Gastroesophageal sphincter (tissue), 4 donors: ENCODE measurements at regions not wholly inside any gene's neighbourhood (a gene's known extent, or its start where the extent isn't known, plus 50 kb on each side); places are given as distances from the start of the nearest gene placed in this dataset.

Experiments used
- ATAC-seq: fragments of 150-250 bp; one replicate; pipeline ENCODE4 v1.9.1; 2016; ENCODE audit warnings: mild to moderate bottlenecking, moderate library complexity
- H3K27ac ChIP-seq, 4 donors: fragments of 200-600 bp; sonication (generic) in 3 of 4; 1 replicate in 3 of 4; 2 replicates in 1 of 4; pipeline ENCODE4 v1.5.1; 2016 to 2019
- H3K27me3 ChIP-seq: fragments of 200-600 bp; sonication (generic); one replicate; pipeline ENCODE4 v1.5.1; 2019
- H3K36me3 ChIP-seq, 2 donors: fragments of 200-600 bp; sonication (generic); one replicate each; pipeline ENCODE4 v1.5.1; 2019; ENCODE audit warnings: control low read depth in 1 of 2
- H3K4me1 ChIP-seq, 3 donors: fragments of 200-600 bp; sonication (generic); 1 replicate in 2 of 3; 2 replicates in 1 of 3; pipeline ENCODE4 v1.5.1; 2016 to 2019; ENCODE audit warnings: control low read depth in 2 of 3
- H3K4me3 ChIP-seq, 2 donors: fragments of 200-600 bp; sonication (generic); one replicate each; pipeline ENCODE4 v1.5.1; 2019; ENCODE audit warnings: mild to moderate bottlenecking in 1 of 2, moderate library complexity in 1 of 2
- H3K9me3 ChIP-seq, 3 donors: fragments of 200-600 bp; sonication (generic); one replicate each; pipeline ENCODE4 v1.5.1; 2017 to 2019; ENCODE audit warnings: control low read depth in 2 of 3
- CTCF ChIP-seq, 4 experiments: fragments of 200-600 bp in 2 of 4; fragments of 450-650 bp in 2 of 4; sonication (generic) in 1 of 4; IDR thresholded peaks; one replicate each; pipeline ENCODE4 v1.5.1; 2017 to 2019; ENCODE audit warnings: antibody characterized with exemption in 4 of 4, mild to moderate bottlenecking in 2 of 4, moderate library complexity in 2 of 4
- EP300 ChIP-seq: sonication (generic); formaldehyde crosslinking; IDR thresholded peaks from one replicate; pipeline ENCODE4 v1.6.1; 2017; ENCODE audit warnings: antibody characterized with exemption, mild to moderate bottlenecking
- POLR2A ChIP-seq, 2 donors: fragments of 450-650 bp; IDR thresholded peaks; one replicate each; pipeline ENCODE4 v1.6.1; 2017; ENCODE audit warnings: antibody characterized with exemption in 2 of 2, mild to moderate bottlenecking in 2 of 2, moderate library complexity in 1 of 2
- POLR2AphosphoS5 ChIP-seq: sonication (generic); formaldehyde crosslinking; IDR thresholded peaks from one replicate; pipeline ENCODE4 v1.6.1; 2017; ENCODE audit warnings: antibody characterized with exemption
- WGBS, 2 donors: methylation state at CpG; one replicate each; pipeline ENCODE4 v1.1.5; 2018; ENCODE audit warnings: low coverage in 1 of 2; 5-methylcytosine and 5-hydroxymethylcytosine counted together

DNA sequence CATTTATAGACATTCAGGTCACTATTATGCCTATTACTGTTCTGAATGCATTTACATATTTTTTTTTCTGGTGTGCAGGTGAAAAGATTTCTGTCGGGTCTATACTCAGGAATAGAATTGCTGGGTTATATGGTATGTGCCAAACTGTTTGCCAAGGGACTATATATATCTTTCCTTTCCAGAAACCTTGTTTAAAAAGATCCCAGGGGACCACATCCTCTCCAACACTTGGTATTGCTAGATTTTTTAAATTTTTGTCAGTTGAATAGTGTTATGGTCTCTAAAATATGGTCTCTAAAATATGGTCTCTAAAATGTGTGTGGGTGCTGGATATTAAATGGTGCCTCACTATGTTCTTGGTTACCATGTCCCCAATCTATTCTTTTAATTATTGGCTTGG is 131.3 kb downstream of the INSIG2 start:
- H3K27ac ChIP-seq = no peak overlapping the region
- H3K4me3 ChIP-seq = no peak overlapping the region
- H3K9me3 ChIP-seq = peaks cover 0 to 8% (median 0%) of the 10 kb centered on the region in 3 donors
- H3K36me3 ChIP-seq = no peaks in the 10 kb centered on the region
- 67 to 88% methylated on average over 1 of the region's 1 CpG for WGBS, 2 donors
- H3K4me1 ChIP-seq = peaks cover 0 to 18% (median 10%) of the 10 kb centered on the region in 3 donors
- H3K27me3 ChIP-seq = peaks cover 76% of the 10 kb centered on the region
- no peak for TF ChIP-seq POLR2AphosphoS5
- no peak for TF ChIP-seq EP300
- no peak for TF ChIP-seq POLR2A (IDR thresholded peaks at IDR 0.05)
- TF ChIP-seq CTCF (IDR thresholded peaks at IDR 0.05) = no peak
- no peak for ATAC-seq

- H3K27ac ChIP-seq = no peak overlapping the region
- H3K27me3 ChIP-seq = peaks cover 68% of the 10 kb centered on the region
- peaks cover 0 to 11% (median 0%) of the 10 kb centered on the region in 3 donors for H3K9me3 ChIP-seq
- H3K4me1 ChIP-seq = no peaks in the 10 kb centered on the region
- ATAC-seq = no peak
- H3K36me3 ChIP-seq = no peaks in the 10 kb centered on the region
- TF ChIP-seq POLR2AphosphoS5 = no peak
- 74 to 90% methylated on average over 2 to 3 of the region's 3 CpGs for WGBS, 2 donors
- H3K4me3 ChIP-seq = no peak overlapping the region
Observed at GRCh38 chr2:118216224-118216623, 128.0 kb downstream of the INSIG2 start.

DNA sequence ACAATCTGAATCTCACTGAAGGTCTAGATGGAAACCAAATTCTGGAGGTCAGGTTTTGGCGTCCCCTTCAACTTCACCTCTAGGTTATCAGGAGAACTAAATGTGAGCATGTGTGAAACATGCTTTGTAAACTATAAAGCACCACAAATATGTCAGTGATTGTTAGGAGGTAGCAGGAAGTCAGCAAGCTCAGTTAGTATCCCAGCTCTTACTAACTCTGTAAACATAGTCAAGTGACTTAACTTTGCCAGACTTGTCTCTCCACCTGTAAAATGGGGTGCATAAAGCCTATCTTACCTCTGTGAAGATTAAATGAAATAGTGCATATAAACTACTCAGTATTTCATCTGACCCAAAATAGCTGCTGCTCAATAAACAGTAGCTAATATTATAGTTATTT is 121.5 kb downstream of the INSIG2 start:
- TF ChIP-seq POLR2AphosphoS5 (no peak), POLR2A (IDR thresholded peaks at IDR 0.05) (no peak), EP300 (no peak), CTCF (IDR thresholded peaks at IDR 0.05) (no peak)
- H3K4me1 ChIP-seq = no peaks in the 10 kb centered on the region
- ATAC-seq = no peak
- no peaks in the 10 kb centered on the region for H3K36me3 ChIP-seq
- WGBS, 2 donors = 100% methylated on average over 1 of the region's 1 CpG
- no peak overlapping the region for H3K27ac ChIP-seq
- H3K27me3 ChIP-seq = peaks cover 72% of the 10 kb centered on the region
- peaks cover 0 to 5% (median 0%) of the 10 kb centered on the region in 3 donors for H3K9me3 ChIP-seq
- no peak overlapping the region for H3K4me3 ChIP-seq

- no peak for TF ChIP-seq CTCF (IDR thresholded peaks at IDR 0.05)
- no peak for TF ChIP-seq POLR2A (IDR thresholded peaks at IDR 0.05)
- TF ChIP-seq EP300 = no peak
- TF ChIP-seq POLR2AphosphoS5 = no peak
- H3K36me3 ChIP-seq = no peaks in the 10 kb centered on the region
- 43% methylated on average over 1 of the region's 5 CpGs; no CpG with 5 or more reads in 1 of the 2 donors for WGBS, 2 donors
- H3K4me1 ChIP-seq = no peaks in the 10 kb centered on the region
- H3K4me3 ChIP-seq = no peak overlapping the region
- no peaks in the 10 kb centered on the region for H3K9me3 ChIP-seq
- H3K27ac ChIP-seq = no peak overlapping the region
- ATAC-seq = no peak
- H3K27me3 ChIP-seq = peaks cover 74% of the 10 kb centered on the region
Observed at GRCh38 chr2:118207889-118208288, 119.6 kb downstream of the INSIG2 start.

DNA sequence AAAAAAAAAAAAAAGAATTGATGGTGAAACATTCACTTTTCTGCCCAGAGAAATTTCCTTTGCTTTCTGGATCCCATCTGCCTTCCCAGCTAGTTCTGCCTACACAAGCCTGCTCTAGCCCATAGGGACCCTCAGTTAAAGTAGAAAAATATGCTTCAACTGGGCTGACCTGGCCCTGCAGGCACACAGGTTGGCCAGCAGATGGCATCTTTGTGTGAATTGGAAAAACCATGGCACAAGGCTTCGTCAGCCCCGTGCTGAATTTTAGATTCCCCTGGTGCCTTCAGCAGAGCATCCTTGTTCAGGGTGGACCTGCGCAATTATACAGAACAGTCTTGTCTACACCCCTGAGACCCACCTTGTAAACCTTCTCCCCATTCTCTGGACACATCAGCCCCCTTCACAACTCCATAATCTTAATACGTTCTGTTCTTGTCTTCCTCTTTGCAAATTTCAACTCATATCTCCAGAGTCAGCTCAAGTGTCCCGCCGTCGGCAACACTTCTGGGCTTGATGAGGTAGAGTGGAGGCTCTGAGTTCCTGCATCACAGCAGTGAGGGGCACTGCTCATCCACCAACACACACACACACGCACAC is 114.5 kb downstream of the INSIG2 start:
- Histone ChIP-seq H3K4me3 (no peak overlapping the region), H3K36me3 (no peaks in the 10 kb centered on the region), H3K27ac (no peak overlapping the region), H3K4me1 (no peaks in the 10 kb centered on the region), H3K27me3 (peaks cover 49% of the 10 kb centered on the region), H3K9me3 (no peaks in the 10 kb centered on the region)
- TF ChIP-seq POLR2A (IDR thresholded peaks at IDR 0.05) = no peak
- peak; percentile 14 to 73 (median 44) for TF ChIP-seq CTCF (IDR thresholded peaks at IDR 0.05)
- TF ChIP-seq POLR2AphosphoS5 = no peak
- no peak for TF ChIP-seq EP300
- no peak for ATAC-seq
- WGBS, 2 donors = 38 to 40% methylated on average over 6 to 7 of the region's 8 CpGs
